NCI-H2029 (cell line): ENCODE measurements at regions not wholly inside any gene's neighbourhood (a gene's known extent, or its start where the extent isn't known, plus 50 kb on each side); places are given as distances from the start of the nearest gene placed in this dataset.

Experiments used
- DNase-seq: peaks from one replicate; lab custom pipeline; 2025; lab: John Stamatoyannopoulos, UW

DNA sequence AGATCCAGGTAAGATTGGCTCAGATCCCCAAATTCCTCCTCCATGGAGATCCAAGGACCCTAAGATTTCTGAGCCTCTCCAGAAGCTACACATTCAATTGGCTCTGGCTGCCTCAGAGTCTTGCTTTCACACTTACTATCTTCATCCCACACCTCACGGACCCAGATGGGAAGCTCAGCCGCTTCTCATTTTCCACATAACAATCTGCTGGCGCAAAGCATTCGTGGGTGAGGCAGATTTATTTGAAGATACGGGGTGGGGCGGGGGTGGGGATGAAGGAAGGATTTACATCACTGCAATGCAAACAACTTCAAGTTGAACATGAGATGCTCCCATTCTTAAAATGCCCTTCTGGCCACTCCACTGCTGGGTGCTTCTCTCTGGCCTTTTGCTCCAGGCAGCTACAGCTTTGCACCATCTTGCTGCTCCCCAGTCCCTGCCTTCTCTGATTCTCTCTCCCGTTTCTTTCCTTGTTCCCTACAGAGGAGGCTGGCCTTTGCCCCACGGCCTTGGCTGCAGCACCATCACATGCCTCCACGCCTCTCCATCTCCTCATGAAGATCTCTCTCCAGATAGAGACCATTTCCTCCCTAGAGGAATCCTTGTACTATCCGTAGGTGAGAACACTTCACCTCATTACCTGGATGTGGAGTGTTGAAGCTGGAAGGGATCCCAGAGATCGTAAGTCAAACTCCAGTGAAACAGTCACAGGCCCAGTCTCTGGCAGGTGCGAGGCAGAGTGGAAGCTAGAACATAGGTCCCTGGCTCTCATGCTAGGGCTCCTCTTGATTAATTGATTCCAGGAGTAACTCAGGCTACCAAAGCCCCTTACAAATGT, 175.9 kb downstream of the RPLP1 start:
- DNase-seq = peak; percentile 58

DNA sequence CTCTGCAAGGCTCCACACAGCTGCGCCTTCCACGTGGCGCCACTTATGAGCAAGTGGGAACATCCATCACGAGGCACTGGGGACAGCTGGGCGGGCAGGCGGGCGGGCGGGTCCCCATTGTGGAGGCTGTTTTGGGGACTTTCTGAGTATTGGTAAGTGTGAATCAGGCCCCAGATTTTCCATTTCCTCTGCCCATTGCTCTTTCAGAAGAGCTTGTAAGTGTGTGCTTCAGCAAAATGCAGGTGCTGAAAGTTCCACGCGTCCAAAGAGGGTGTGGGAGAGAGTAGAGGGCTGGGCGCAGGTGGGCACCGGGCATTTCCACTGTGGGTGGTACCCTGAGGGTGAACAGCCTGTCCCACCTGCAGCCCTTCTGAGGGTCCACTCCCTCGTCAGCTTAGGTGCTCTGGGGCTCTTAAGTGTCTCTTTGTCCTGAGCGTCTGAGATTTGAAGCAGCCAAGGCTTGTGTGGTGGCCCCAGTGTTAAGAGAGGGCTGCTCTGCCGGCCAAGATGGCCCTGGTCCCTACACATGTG, 177.1 kb downstream of the RPLP1 start:
- no peak for DNase-seq

DNA sequence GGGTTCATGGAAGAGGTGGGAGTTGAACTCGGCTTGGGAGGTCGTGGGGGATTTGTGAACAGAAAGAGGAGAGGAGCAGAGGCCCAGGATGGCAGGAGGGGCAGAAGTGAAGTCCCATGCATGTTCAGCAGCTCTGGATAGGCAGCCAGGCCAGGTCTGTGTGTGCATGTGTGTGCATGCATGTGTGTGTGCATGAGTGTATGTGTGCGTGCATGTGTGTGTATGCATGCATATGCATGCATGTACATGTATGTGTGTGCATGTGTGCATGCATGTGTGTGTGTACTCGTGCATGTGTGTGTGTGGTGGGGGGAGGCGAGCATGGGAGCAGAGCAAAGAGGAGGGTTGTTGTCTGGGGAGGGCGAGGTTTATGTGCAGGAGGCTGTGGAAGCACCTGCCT, 178.4 kb downstream of the RPLP1 start:
- DNase-seq = no peak

DNA sequence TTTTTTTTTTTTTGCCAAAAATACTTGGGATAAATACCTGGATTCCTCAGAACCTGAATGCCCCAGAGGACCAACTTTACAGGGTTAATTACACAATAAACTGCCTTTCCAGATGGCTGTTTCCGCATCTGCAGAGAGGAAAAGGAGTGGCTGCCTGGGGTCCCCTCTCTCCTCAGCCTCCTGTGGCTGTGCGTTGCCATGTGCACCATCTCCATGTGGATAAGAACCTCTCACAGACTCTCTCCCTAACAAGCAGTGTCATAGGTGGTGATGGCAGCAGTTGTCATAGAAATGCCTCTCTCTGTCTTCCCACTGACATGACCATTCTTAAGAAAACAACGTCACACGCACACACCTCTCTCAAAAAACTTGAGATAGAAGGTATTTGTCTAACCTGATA, 179.4 kb downstream of the RPLP1 start:
- no peak for DNase-seq

DNA sequence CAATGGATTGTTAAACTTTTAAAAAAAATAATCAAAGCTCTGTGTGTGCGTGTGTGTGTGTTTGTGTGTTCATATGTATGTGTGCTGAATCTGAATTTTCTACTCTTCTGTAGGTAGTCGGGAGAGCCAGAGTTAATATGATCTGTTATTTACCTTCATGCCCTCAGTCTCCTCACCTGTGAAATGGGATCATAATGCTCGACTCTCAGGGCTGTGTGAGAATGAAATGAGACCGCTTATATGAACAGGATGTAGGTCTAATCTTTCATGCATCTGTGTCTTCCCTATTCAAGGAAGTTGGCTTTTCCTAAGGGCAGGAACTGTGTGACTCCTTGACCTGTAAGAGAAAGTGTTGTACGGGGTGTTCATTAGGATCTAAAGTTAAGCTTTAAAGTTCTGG, 182.2 kb downstream of the RPLP1 start:
- no peak for DNase-seq

DNA sequence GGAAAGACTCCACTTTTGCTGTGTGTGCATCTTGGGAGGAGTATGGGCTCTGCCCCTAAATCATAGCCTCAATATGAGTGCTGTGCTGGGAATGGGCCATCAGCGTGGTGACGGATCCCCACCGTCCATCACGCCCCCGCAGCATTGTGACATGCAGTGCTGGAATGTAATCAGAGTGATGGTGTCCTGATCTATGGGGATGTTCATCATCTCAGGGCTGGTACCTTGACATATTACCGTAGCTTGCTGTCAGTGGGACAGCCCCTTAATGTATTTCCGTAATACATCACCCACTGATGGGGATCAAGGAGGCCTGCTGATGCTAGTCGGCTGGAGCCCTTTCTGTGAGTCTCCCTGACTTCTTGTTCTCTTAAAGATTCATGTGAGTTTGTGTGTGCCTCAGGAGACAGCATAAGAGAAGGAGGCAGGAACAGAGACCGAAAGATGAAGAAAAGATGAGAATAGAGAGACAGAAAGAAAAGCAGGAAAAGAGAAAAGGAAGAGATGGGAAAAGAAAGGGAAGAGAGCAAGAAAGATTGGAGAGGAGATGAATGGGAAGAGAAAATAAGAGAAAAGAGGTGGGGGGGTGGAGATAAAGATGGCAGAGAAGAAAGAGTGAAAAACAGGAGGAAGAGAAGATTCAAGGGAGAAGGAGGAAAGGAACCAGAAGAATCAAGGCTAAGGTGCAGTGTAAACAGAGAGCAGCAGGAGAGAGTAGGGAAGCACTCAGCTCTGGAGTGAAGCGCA, 183.7 kb downstream of the RPLP1 start:
- no peak for DNase-seq

- no peak for DNase-seq
Observed at GRCh38 chr15:69637818-69638217, 185.2 kb downstream of the RPLP1 start.

- DNase-seq = no peak
Observed at GRCh38 chr15:69643476-69643875, 190.9 kb downstream of the RPLP1 start.

GRCh38 chr15:69643971-69644370, 191.4 kb downstream of the RPLP1 start:
- DNase-seq = no peak

DNA sequence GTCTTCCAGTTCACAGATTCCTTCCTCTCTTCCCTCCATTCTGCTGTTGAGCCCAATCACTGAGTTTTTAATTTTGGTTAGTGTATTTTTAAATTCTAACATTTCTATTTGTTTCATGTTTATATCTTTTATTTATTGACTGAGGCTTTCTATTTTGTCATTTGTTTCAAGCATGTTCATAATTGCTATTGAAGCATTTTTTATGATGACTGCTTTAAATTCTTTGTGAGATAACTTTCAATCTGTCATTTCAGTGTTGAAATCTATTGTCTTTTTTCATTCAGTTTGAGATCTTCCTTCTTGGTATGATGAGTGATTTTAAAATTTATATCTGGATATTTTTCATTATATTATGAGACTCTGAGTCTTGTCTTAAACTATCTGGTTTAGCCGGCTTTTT, 192.3 kb downstream of the RPLP1 start:
- DNase-seq = no peak

GRCh38 chr15:69647142-69647513, 194.5 kb downstream of the RPLP1 start:
- DNase-seq = no peak

GRCh38 chr15:69648212-69648611, 195.6 kb downstream of the RPLP1 start:
- DNase-seq = peak; percentile 46

- no peak for DNase-seq
Observed at GRCh38 chr15:69648775-69649735, 196.4 kb downstream of the RPLP1 start.

DNA sequence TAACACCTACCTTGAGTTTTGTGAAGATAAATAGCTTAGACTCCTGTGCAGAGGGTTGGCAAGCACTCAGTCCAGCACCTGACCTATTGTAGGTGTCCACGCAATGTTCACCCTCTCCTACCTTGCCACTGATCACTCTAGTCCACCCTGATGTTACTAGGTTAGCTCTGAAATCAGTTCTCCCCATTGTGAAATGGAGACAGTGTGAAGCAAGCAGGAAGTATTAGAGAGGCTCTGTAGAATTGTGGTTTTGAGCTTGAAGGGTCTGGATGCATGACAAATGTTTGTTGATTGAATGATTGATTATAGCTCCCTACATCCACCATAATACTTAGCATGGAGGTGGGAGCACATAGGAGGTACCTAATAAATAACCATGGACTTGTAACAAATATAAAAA, 199.7 kb downstream of the RPLP1 start:
- no peak for DNase-seq

- no peak for DNase-seq
Observed at GRCh38 chr15:69652751-69653305, 200.2 kb downstream of the RPLP1 start.

DNA sequence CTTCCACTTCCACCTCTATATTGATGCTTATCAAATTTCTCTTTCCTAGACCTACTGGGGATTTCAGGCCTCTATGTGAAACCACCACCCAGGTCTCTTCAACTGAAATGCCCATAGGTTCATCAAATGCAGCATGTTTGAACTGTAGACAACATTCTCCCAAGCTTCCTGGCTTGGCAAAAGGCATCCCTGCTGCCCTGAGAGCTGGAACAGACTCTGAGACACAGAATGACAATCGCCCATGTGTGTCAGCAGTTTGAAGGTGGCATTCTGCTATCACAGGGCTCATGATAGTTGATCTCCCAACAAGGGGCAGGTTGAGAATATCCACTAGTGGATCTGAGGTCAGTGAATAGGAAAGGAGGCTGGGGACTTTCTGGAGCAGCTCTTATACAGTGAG, 200.7 kb downstream of the RPLP1 start:
- no peak for DNase-seq

- DNase-seq = no peak
Observed at GRCh38 chr15:69653846-69654245, 201.2 kb downstream of the RPLP1 start.

DNA sequence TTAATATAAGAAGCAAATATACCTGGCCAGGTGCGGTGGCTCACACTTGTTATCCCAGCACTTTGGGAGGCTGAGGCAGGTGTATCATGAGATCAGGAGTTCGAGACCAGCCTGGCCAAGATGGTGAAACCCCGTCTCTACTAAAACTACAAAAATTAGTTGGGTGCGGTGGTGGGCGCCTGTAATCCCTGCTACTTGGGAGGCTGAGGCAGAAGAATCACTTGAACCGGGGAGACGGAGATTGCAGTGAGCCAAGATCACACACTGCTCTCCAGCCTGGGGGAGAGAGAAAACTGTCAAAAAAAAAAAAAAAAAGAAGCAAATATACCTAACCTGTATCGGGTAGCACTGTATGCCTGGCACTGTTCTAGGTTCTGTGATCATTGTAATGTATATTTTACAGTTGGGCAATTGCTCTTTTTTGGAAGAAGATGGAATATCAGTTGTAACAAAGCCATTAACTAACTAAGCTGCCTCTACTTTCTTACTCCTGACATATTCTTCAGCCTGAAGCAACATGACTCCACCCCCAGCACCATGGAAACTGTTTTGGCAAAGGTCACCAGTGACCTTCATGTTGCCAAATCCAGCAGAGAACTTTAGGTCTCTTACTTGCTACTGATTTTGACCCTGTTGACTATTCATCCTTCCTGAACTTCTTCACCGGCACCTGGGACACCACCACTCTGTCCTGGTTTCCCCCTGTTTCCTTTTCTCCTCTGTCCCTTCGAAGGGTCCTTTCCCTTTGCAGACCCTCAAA, 203.8 kb downstream of the RPLP1 start:
- DNase-seq = no peak

DNA sequence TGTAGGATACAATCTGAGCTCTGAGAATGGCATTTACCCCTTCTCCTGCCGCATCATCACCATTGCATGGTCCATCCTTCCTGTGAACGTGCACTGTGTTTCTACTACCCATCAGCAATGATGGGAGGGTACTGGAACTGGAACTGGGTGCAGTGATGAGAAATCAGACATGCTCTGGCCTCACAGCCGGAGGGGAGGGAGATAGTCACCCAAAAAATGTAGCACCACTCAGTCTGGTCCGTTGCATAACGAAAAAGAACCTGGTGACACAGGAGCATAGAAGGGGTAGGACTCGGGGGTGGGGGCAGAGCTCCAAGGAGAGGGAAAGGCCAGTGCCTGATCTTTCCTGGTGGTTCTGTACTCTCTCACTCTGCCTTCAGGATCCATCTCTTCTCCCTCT, 205.0 kb downstream of the RPLP1 start:
- DNase-seq = no peak

- no peak for DNase-seq
Observed at GRCh38 chr15:69658411-69658945, 205.9 kb downstream of the RPLP1 start.
